Duodenal mucosa (tissue), 2 donors: ENCODE measurements at regions not wholly inside any gene's neighbourhood (a gene's known extent, or its start where the extent isn't known, plus 50 kb on each side); places are given as distances from the start of the nearest gene placed in this dataset.

Experiments
- H3K27ac ChIP-seq: one replicate; pipeline ENCODE4 v1.7.0; 2013; ENCODE audit warnings: low read depth, low read length
- H3K27me3 ChIP-seq, 2 donors: one replicate each; pipeline ENCODE4 v1.7.0; 2013; ENCODE audit warnings: low read length in 2 of 2, control low read depth in 1 of 2; ENCODE audit not compliant: insufficient read depth in 2 of 2, control insufficient read depth in 1 of 2
- H3K36me3 ChIP-seq, 2 donors: one replicate each; pipeline ENCODE4 v1.7.0; 2013; ENCODE audit warnings: low read length in 2 of 2, control low read depth in 1 of 2; ENCODE audit not compliant: insufficient read depth in 2 of 2, control insufficient read depth in 1 of 2
- H3K4me1 ChIP-seq, 2 donors: one replicate each; pipeline ENCODE4 v1.7.0; 2013; ENCODE audit warnings: low read length in 2 of 2, control low read depth in 1 of 2; ENCODE audit not compliant: insufficient read depth in 2 of 2, control insufficient read depth in 1 of 2
- H3K4me3 ChIP-seq, 2 donors: one replicate each; pipeline ENCODE4 v1.7.0; 2013; ENCODE audit warnings: low read length in 2 of 2, low read depth in 1 of 2
- H3K9ac ChIP-seq, 2 donors: one replicate each; pipeline ENCODE4 v1.7.0; 2013; ENCODE audit warnings: low read length in 2 of 2, low read depth in 1 of 2
- H3K9me3 ChIP-seq, 2 donors: one replicate each; pipeline ENCODE4 v1.7.0; 2013; ENCODE audit warnings: low read length in 2 of 2, control low read depth in 1 of 2; ENCODE audit not compliant: control insufficient read depth in 1 of 2

DNA sequence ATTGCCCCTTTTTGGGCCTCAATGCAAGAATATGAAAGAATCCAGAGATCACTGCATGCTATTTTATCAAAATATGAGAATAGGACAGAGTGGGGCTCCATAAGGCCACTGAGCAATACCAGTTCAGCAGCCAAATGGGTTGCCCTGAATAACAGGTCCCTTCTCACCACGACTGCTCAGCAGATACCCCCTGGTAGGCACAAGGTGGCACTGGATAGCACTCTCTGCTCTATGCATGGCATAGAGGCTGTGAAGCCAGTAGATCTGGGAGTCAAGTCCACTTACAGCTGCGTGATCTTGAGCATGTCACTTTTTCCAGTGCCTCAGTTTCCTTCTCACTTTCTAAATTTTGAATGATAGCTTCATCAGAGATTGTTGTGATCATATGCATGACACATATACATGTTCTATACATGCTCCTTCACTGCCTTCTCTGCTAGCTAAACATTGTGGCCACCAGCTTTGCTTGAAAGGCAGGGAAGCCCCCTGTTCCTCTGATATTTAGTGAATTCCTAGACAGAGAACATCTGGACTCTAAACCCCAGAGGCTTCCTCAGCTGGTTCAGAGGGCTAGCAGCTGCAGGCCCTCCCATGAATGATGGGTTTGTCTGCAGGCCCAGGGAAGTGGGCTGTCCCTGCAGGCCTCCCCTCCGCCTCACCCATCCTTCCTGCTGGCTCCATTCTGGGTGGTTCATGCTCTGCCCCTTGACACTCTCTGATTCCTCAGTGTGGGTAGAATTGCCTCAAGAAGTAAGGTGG lies 84.9 kb upstream of the ASIC2 start:
- Histone ChIP-seq H3K4me3 (no peak overlapping the region), H3K27ac (no peak overlapping the region), H3K36me3 (no peaks in the 10 kb centered on the region), H3K9ac (no peak overlapping the region), H3K27me3 (no peaks in the 10 kb centered on the region), H3K9me3 (no peaks in the 10 kb centered on the region), H3K4me1 (no peaks in the 10 kb centered on the region)

DNA sequence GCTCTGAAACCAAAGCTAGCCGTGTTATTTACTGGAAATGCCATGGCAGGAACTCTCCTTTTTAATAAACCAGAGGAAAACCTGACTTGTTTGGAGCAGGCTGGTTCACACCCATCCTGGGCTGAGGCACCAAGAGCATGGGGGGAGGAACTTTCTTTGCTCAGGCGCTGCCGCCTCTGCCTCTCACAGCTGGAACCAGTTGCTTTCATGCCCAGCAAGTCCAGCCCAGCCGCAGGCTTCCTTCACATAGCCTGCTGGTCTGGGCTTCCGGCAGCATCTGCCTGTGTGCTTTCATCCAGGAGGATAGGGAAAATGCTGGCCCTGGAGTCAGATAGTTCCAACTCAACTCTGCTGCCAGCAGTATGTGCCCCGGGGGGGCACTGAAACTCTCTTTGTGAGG lies 88.1 kb upstream of the ASIC2 start:
- no peak overlapping the region for H3K27ac ChIP-seq

DNA sequence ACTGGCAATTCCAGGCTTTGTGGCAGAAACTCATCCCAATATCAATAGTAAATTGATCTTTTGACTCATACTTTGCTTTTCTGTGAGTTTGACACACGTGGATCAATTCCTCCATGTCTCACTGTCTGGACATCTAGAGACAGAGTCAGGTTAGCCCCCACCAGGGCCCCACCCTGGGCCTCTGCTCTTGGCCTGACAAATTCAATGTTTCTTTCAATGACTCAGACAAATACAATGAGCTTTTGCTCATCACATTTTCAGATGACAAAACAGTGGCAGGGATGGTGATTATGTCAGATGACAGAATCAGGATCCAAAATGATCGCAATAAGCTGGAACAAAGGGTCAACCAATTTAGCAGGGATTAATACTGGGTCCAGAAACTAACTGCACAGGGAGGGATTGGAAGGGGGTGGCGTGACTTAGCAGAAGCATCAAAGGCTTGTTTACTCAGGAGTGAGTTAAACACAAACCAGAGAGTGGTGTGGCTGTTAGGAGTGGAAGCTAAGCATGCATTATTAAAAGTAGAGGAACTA lies 90.5 kb upstream of the ASIC2 start:
- no peak overlapping the region for H3K4me3 ChIP-seq
- no peaks in the 10 kb centered on the region for H3K27me3 ChIP-seq
- no peaks in the 10 kb centered on the region for H3K9me3 ChIP-seq
- no peak overlapping the region for H3K27ac ChIP-seq
- no peaks in the 10 kb centered on the region for H3K4me1 ChIP-seq
- H3K9ac ChIP-seq, result no peak overlapping the region
- no peaks in the 10 kb centered on the region for H3K36me3 ChIP-seq

More for the DNA sequence above, 88.1 kb upstream of the ASIC2 start:
- no peaks in the 10 kb centered on the region for H3K9me3 ChIP-seq
- no peaks in the 10 kb centered on the region for H3K4me1 ChIP-seq
- no peaks in the 10 kb centered on the region for H3K27me3 ChIP-seq
- no peaks in the 10 kb centered on the region for H3K36me3 ChIP-seq
- H3K4me3 ChIP-seq, result no peak overlapping the region
- H3K9ac ChIP-seq, result no peak overlapping the region

DNA sequence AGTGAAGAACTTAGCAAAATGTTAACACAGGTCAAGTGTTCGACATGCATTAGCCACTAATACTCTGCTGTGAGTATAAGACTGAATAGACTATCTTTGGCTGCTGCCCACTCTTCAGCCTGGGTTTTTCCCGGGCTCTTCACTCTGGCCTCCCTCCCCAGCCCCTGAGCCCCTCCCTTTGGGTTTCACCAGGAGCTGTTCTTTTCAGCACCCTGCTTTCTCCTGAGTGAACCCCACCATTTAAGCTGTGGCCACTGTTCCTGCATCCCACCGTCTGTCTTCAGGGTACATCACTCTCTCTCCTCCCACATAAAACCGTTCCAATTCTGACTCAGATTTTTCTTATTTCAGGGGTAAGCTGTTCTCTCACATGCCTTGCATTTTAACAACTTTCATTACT lies 92.0 kb upstream of the ASIC2 start:
- no peaks in the 10 kb centered on the region for H3K9me3 ChIP-seq
- H3K27me3 ChIP-seq, result no peaks in the 10 kb centered on the region
- H3K36me3 ChIP-seq, result no peaks in the 10 kb centered on the region

DNA sequence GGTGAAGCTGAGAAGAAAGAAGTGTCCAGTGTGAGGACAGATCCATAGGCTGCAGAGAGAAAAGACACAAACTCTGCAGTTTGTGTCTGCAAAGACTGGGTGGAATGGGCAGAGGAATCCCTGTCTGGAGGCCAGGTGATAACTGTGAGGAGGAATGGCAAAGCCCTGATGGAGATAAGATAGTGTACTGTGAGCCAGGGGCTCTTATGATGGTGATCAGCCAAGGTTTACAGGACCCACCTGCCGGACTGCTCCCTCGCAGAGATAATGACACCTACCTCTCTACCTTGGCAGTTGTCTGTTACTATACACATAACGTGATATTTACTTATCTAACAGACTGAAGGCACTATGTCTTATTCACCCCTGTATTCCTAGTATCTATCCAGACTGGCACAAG lies 92.6 kb upstream of the ASIC2 start:
- Histone ChIP-seq H3K27ac (no peak overlapping the region), H3K4me1 (no peaks in the 10 kb centered on the region), H3K9ac (no peak overlapping the region), H3K4me3 (no peak overlapping the region), H3K9me3 (no peaks in the 10 kb centered on the region), H3K36me3 (no peaks in the 10 kb centered on the region), H3K27me3 (no peaks in the 10 kb centered on the region)

More for the DNA sequence above, 92.0 kb upstream of the ASIC2 start:
- Histone ChIP-seq H3K9ac (no peak overlapping the region), H3K4me3 (no peak overlapping the region), H3K4me1 (no peaks in the 10 kb centered on the region), H3K27ac (no peak overlapping the region)

DNA sequence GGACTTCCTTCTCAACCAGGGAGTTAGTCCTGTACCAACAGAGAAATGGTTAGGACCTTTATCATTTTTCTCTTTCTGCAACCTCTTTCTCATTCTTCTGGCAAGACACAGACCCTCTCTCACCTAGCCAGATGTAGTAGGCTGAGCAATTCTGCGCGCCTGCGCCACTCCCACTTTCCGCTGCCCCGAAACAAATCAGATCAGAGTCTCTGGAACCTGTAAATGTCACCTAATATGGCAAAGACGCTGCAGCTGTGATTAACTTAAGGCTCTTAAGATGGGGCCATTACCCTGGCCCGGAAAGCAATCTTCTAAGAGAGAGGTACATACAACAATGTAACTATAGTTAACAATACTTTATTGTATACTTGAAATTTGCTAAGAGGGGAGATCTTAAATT lies 94.3 kb upstream of the ASIC2 start:
- Histone ChIP-seq H3K27ac (no peak overlapping the region), H3K4me3 (no peak overlapping the region)

DNA sequence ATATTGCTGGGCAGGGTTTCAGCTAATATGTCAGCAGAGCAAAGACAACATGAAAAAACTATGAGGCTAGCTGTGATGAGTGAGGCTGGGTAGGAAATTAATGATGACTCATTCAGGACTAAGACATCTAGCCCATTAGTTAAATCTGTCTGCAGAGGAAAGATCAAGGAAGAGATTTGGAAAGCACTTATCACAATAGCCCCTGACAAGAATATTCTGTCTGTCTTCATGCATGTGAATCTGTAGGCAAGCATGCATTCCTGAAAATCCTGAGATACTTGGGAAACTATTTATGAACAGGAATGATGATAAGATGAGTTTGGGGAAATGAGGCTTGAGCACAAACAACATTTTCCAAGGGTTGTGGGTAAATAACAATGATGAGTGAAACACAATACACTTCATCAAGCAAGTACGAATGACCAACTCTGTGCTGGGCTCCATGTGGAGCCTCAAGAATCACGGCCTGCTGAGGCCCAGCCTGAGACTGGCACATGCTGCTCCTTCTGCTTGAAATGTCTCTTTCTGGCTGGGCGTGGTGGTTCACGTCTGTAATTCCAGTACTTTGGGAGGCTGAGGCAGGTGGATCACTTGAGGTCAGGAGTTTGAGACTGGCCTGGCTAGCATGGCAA lies 96.5 kb upstream of the ASIC2 start:
- Histone ChIP-seq H3K4me3 (no peak overlapping the region), H3K4me1 (no peaks in the 10 kb centered on the region), H3K36me3 (no peaks in the 10 kb centered on the region), H3K27ac (no peak overlapping the region), H3K9me3 (no peaks in the 10 kb centered on the region), H3K27me3 (peaks cover 0 to 2% of the 10 kb centered on the region in 2 donors), H3K9ac (no peak overlapping the region)

More for the DNA sequence above, 94.3 kb upstream of the ASIC2 start:
- H3K36me3 ChIP-seq, result no peaks in the 10 kb centered on the region
- H3K9ac ChIP-seq, result no peak overlapping the region
- H3K4me1 ChIP-seq, result no peaks in the 10 kb centered on the region
- H3K27me3 ChIP-seq, result peaks cover 0 to 2% of the 10 kb centered on the region in 2 donors
- H3K9me3 ChIP-seq, result no peaks in the 10 kb centered on the region

DNA sequence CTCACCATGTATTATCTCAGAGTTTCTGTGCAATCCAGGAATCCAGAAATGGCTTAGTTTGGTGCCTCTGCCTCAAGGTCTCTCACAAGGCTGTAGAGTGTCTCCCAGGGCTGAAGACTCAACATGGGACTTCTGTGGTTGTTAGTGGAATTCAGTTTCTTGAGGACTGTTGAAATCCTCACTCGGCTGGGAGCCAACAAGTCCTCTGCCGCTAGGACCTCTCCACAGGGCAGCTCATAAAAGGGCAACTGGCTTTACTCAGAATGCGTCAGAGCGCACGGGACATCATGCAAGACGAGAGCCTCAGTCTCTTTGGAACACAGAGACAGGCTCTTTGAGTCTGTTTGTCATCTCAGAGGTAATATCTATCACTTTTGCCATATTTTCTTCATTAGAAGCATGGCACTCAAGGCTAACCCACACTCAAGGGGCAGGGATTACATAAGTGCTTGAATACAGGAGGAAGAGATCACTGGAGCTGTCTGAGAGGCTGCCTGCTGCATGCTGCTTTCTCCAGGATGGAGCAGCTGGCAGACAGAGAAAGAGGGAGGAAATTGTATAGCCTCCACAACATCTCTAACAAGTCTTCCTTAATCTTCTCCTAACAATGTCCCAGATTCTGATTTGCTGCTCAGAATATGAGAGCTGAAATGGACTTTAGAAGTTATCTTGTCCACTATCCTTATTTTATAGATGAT lies 97.5 kb upstream of the ASIC2 start:
- H3K9me3 ChIP-seq, result no peaks in the 10 kb centered on the region
- H3K27ac ChIP-seq, result no peak overlapping the region
- H3K4me1 ChIP-seq, result no peaks in the 10 kb centered on the region
- peaks cover 0 to 2% of the 10 kb centered on the region in 2 donors for H3K27me3 ChIP-seq
- H3K36me3 ChIP-seq, result no peaks in the 10 kb centered on the region
- no peak overlapping the region for H3K9ac ChIP-seq
- no peak overlapping the region for H3K4me3 ChIP-seq

DNA sequence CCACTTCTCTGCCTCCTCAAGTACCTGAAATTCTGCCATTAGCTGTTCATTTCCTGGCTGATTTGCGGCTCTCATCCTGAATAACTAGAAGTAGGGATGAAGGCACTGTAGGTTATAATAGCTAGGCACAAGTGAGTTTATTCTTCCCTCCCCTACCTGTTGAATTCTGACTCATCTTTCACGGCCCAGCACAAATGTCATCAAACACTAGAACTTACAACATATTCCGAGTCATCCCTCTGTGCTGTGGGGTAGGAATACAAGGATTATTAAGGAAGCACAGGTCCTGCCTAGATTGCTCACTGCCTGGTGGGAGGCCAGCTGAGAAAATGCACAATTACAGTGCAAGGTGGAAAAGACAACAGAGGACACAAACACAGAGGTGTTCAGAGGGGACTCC lies 103.7 kb upstream of the ASIC2 start:
- Histone ChIP-seq H3K36me3 (no peaks in the 10 kb centered on the region), H3K9me3 (no peaks in the 10 kb centered on the region), H3K4me3 (no peak overlapping the region), H3K27ac (no peak overlapping the region), H3K27me3 (no peaks in the 10 kb centered on the region), H3K9ac (no peak overlapping the region), H3K4me1 (no peaks in the 10 kb centered on the region)

DNA sequence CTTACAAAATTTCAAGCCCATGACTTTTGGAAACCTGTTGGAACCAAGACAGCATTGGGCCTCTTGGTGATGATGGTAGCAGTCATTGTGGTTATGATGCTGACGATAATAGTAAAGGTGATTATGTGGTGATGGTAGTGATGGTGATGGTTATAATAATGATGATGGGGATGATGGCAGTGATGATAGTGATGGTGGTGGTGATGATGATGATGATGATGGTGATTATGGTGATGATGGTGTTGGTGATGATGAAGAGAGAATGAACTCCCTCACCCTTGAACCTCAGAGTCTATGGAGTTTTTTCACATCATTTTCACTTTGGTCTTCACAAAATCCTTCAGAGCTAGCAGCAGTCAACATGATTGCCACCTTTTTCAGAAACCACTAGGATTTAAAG lies 105.3 kb upstream of the ASIC2 start:
- Histone ChIP-seq H3K9ac (no peak overlapping the region), H3K27ac (no peak overlapping the region), H3K9me3 (no peaks in the 10 kb centered on the region), H3K4me3 (no peak overlapping the region), H3K27me3 (no peaks in the 10 kb centered on the region), H3K36me3 (no peaks in the 10 kb centered on the region), H3K4me1 (no peaks in the 10 kb centered on the region)
